CD14-positive monocyte (primary cell): ENCODE measurements at regions not wholly inside any gene's neighbourhood (a gene's known extent, or its start where the extent isn't known, plus 50 kb on each side); places are given as distances from the start of the nearest gene placed in this dataset.

Source experiments
- DNase-seq, 3 donors: peaks; one replicate each; pipeline ENCODE4 v3.0.0-alpha.2; 2011 to 2022
- H2AFZ ChIP-seq: 2 replicates; pipeline ENCODE4 v1.6.0; 2012; ENCODE audit warnings: mild to moderate bottlenecking, low read depth, low read length, inconsistent platforms; ENCODE audit not compliant: insufficient read depth, poor library complexity, severe bottlenecking
- H3K27ac ChIP-seq, 2 donors: 1 replicate in 1 of 2; 2 replicates in 1 of 2; pipeline ENCODE4 v1.5.1; 2012 to 2013; ENCODE audit warnings: low read length in 2 of 2, control low read depth in 1 of 2, inconsistent platforms in 1 of 2, low read depth in 1 of 2, mild to moderate bottlenecking in 1 of 2
- H3K27me3 ChIP-seq, 2 donors: one replicate each; pipeline versions ENCODE4 v1.6.0 to v1.6.1; 2011 to 2013; ENCODE audit warnings: low read length in 2 of 2; ENCODE audit not compliant: control insufficient read depth in 2 of 2, insufficient read depth in 2 of 2
- H3K36me3 ChIP-seq, 2 donors: replicated peaks in 1 of 2; 1 replicate in 1 of 2; 2 replicates in 1 of 2; pipeline versions ENCODE4 v1.5.1 to v1.6.1; 2012 to 2013; ENCODE audit warnings: low read length in 2 of 2, control low read depth in 1 of 2, inconsistent platforms in 1 of 2, mild to moderate bottlenecking in 1 of 2; ENCODE audit not compliant: insufficient read depth in 2 of 2, control insufficient read depth in 1 of 2
- H3K4me1 ChIP-seq, 2 donors: 1 replicate in 1 of 2; 2 replicates in 1 of 2; pipeline versions ENCODE4 v1.5.1 to v1.6.1; 2012 to 2013; ENCODE audit warnings: low read length in 2 of 2, control low read depth in 1 of 2, inconsistent platforms in 1 of 2, mild to moderate bottlenecking in 1 of 2, moderate library complexity in 1 of 2; ENCODE audit not compliant: insufficient read depth in 2 of 2, control insufficient read depth in 1 of 2
- H3K4me2 ChIP-seq: replicated peaks from 2 replicates; pipeline ENCODE3; 2012; ENCODE audit warnings: low read length, moderate library complexity, mild to moderate bottlenecking; ENCODE audit not compliant: poor library complexity, severe bottlenecking; ENCODE audit errors: extremely low read depth
- H3K4me3 ChIP-seq, 3 experiments: fragments of 200-600 bp in 1 of 3; sonication (generic) in 1 of 3; replicated peaks in 1 of 3; 1 replicate in 2 of 3; 2 replicates in 1 of 3; pipeline ENCODE4 v1.5.1; 2011 to 2013; ENCODE audit warnings: low read length in 3 of 3, mild to moderate bottlenecking in 3 of 3, control low read depth in 2 of 3, low read depth in 2 of 3, inconsistent platforms in 1 of 3, moderate library complexity in 1 of 3
- H3K79me2 ChIP-seq: 2 replicates; pipeline ENCODE4 v1.6.0; 2012; ENCODE audit warnings: mild to moderate bottlenecking, control low read depth, inconsistent platforms, low read length, moderate library complexity; ENCODE audit not compliant: insufficient read depth
- H3K9ac ChIP-seq: 2 replicates; pipeline ENCODE4 v1.6.0; 2017; ENCODE audit warnings: low read length, mild to moderate bottlenecking; ENCODE audit not compliant: insufficient read depth, poor library complexity, severe bottlenecking
- H3K9me3 ChIP-seq, 2 donors: replicated peaks in 1 of 2; 1 replicate in 1 of 2; 2 replicates in 1 of 2; pipeline versions ENCODE4 v1.5.1 to v1.6.1; 2012 to 2013; ENCODE audit warnings: low read length in 2 of 2, control low read depth in 1 of 2; ENCODE audit not compliant: control insufficient read depth in 1 of 2, insufficient read depth in 1 of 2
- H4K20me1 ChIP-seq: 2 replicates; pipeline ENCODE4 v1.6.0; 2012; ENCODE audit warnings: mild to moderate bottlenecking, low read length, control low read depth, moderate library complexity; ENCODE audit not compliant: insufficient read depth
- H3K27ac Mint-ChIP-seq, 7 donors: one replicate each; pipeline ENCODE4 v1.8.0; 2020; ENCODE audit warnings: mild to moderate bottlenecking in 7 of 7, mixed read lengths in 7 of 7, moderate library complexity in 6 of 7, inconsistent platforms in 2 of 7
- H3K27me3 Mint-ChIP-seq, 3 donors: one replicate each; pipeline ENCODE4 v1.8.0; 2021 to 2022; ENCODE audit warnings: low read depth in 3 of 3, mild to moderate bottlenecking in 3 of 3, mixed read lengths in 3 of 3, moderate library complexity in 3 of 3, inconsistent platforms in 1 of 3
- H3K36me3 Mint-ChIP-seq, 2 donors: one replicate each; pipeline ENCODE4 v1.8.0; 2020; ENCODE audit warnings: mixed read lengths in 2 of 2, inconsistent platforms in 1 of 2, mild to moderate bottlenecking in 1 of 2
- H3K4me1 Mint-ChIP-seq: one replicate; pipeline ENCODE4 v1.8.0; 2020; ENCODE audit warnings: mild to moderate bottlenecking, mixed read lengths
- H3K4me3 Mint-ChIP-seq, 2 donors: one replicate each; pipeline ENCODE4 v1.8.0; 2020; ENCODE audit warnings: mild to moderate bottlenecking in 2 of 2, mixed read lengths in 2 of 2, moderate library complexity in 1 of 2
- H3K9me3 Mint-ChIP-seq, 7 donors: one replicate each; pipeline ENCODE4 v1.8.0; 2020 to 2022; ENCODE audit warnings: mixed read lengths in 7 of 7, mild to moderate bottlenecking in 6 of 7, moderate library complexity in 6 of 7, inconsistent platforms in 2 of 7
- WGBS: methylation state at CpG from one replicate; pipeline ENCODE4 v1.1.5; 2013; ENCODE audit warnings: missing lambda C conversion rate; ENCODE audit not compliant: insufficient coverage; 5-methylcytosine and 5-hydroxymethylcytosine counted together
- intact Hi-C, 2 donors: fragments of 100-400 bp; cut with micrococcal nuclease; formaldehyde crosslinking; loops; one replicate each; pipeline versions ENCODE4 v1.15.0 to v1.15.1; 2023
- TF ChIP-seq, protein P1 (sequence below): fragments of 200-600 bp; IDR thresholded peaks from one replicate; pipeline ENCODE4 v1.8.0; 2022; ENCODE audit warnings: antibody characterized with exemption, mild to moderate bottlenecking

DNA sequence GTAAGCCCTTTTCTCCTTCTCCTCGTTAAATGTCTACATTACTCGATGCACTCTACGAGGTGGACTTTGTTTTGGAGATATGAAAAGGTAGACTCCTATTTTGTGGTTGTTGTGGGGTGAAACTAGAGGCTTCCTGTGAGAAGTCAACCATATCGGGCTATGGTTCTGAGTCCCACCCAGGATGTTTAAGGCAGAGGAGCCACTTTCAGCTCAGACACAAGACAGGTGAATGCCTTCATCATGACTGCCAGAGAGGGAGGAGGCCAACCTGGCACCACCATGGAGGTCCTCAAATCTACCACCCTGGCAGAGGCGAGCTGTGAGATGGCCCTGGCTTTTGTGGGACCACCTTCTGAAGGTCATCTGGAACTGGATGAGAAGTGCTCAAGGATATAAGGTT lies 154.4 kb upstream of the KLF3 start:
- H4K20me1 ChIP-seq: no peaks in the 10 kb centered on the region
- peaks cover 0 to 2% (median 0%) of the 10 kb centered on the region in 7 donors for H3K9me3 Mint-ChIP-seq
- H3K36me3 Mint-ChIP-seq: no peaks in the 10 kb centered on the region
- H3K27me3 Mint-ChIP-seq: peaks cover 0 to 6% (median 2%) of the 10 kb centered on the region in 3 donors
- no peak for DNase-seq
- TF ChIP-seq, protein P1, sequence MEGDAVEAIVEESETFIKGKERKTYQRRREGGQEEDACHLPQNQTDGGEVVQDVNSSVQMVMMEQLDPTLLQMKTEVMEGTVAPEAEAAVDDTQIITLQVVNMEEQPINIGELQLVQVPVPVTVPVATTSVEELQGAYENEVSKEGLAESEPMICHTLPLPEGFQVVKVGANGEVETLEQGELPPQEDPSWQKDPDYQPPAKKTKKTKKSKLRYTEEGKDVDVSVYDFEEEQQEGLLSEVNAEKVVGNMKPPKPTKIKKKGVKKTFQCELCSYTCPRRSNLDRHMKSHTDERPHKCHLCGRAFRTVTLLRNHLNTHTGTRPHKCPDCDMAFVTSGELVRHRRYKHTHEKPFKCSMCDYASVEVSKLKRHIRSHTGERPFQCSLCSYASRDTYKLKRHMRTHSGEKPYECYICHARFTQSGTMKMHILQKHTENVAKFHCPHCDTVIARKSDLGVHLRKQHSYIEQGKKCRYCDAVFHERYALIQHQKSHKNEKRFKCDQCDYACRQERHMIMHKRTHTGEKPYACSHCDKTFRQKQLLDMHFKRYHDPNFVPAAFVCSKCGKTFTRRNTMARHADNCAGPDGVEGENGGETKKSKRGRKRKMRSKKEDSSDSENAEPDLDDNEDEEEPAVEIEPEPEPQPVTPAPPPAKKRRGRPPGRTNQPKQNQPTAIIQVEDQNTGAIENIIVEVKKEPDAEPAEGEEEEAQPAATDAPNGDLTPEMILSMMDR: no peak
- H3K36me3 ChIP-seq: no peaks in the 10 kb centered on the region
- no peak overlapping the region for H3K4me2 ChIP-seq
- H3K4me3 Mint-ChIP-seq: no peak overlapping the region
- H3K79me2 ChIP-seq: no peaks in the 10 kb centered on the region
- no peaks in the 10 kb centered on the region for H3K27me3 ChIP-seq
- H3K4me3 ChIP-seq: no peak overlapping the region
- no peak overlapping the region for H3K9ac ChIP-seq
- H3K27ac ChIP-seq: no peak overlapping the region
- peaks cover 14% of the 10 kb centered on the region for H3K4me1 Mint-ChIP-seq
- H3K27ac Mint-ChIP-seq: no peak overlapping the region
- no peak overlapping the region for H2AFZ ChIP-seq
- peaks cover 0 to 4% of the 10 kb centered on the region in 2 donors for H3K4me1 ChIP-seq
- no peaks in the 10 kb centered on the region for H3K9me3 ChIP-seq
- intact Hi-C loops: no loop called here
- WGBS: no CpG with 5 or more reads among the region's 5 CpGs

DNA sequence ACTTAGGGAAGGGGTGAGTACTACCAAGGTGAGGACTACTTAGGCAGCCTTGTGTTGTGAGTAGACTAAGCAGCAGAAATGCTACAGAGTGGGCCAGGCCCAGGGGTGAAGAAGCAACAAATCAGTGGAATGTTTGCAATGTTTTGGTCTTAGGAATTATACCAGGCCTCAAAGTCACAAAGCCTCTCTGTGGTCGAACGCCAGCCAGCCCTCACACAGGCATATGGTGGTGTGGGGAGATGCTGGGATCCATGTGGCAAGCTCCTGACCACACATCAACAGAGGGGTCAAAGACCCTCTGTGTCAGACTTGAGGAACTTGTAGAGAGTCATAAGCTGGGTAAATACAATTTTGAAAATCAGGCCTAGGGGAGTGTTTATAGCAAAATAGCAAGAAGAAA lies 153.8 kb upstream of the KLF3 start:
- Histone ChIP-seq H2AFZ (no peak overlapping the region), H3K9ac (no peak overlapping the region), H3K4me3 (no peak overlapping the region), H4K20me1 (no peaks in the 10 kb centered on the region), H3K4me1 (peaks cover 0 to 4% of the 10 kb centered on the region in 2 donors), H3K4me2 (no peak overlapping the region), H3K79me2 (no peaks in the 10 kb centered on the region), H3K9me3 (no peaks in the 10 kb centered on the region), H3K27me3 (no peaks in the 10 kb centered on the region), H3K36me3 (no peaks in the 10 kb centered on the region), H3K27ac (no peak overlapping the region)
- no CpG with 5 or more reads among the region's 2 CpGs for WGBS
- intact Hi-C loops: no loop called here
- peaks cover 0 to 6% (median 2%) of the 10 kb centered on the region in 3 donors for H3K27me3 Mint-ChIP-seq
- H3K4me3 Mint-ChIP-seq: no peak overlapping the region
- no peaks in the 10 kb centered on the region for H3K36me3 Mint-ChIP-seq
- TF ChIP-seq, protein P1: no peak
- no peak for DNase-seq
- peak overlapping the region in 1 of 7 donors; percentile 47 for H3K27ac Mint-ChIP-seq
- peaks cover 0 to 2% (median 0%) of the 10 kb centered on the region in 7 donors for H3K9me3 Mint-ChIP-seq
- peaks cover 14% of the 10 kb centered on the region for H3K4me1 Mint-ChIP-seq
